Esophagus squamous epithelium (tissue), 4 donors: ENCODE measurements at regions not wholly inside any gene's neighbourhood (a gene's known extent, or its start where the extent isn't known, plus 50 kb on each side); places are given as distances from the start of the nearest gene placed in this dataset.

Experiments
- POLR2A ChIP-seq, 4 donors: fragments of 450-650 bp; IDR thresholded peaks; one replicate each; pipeline ENCODE4 v1.6.1; 2017; ENCODE audit warnings: antibody characterized with exemption in 4 of 4, mild to moderate bottlenecking in 4 of 4, moderate library complexity in 3 of 4
- TF ChIP-seq, protein P1 (sequence below), 6 experiments: fragments of 450-650 bp in 4 of 6; fragments of 200-600 bp in 2 of 6; sonication (generic) in 2 of 6; IDR thresholded peaks; one replicate each; pipeline ENCODE4 v1.5.1; 2016 to 2019; ENCODE audit warnings: antibody characterized with exemption in 6 of 6, mild to moderate bottlenecking in 4 of 6, moderate library complexity in 4 of 6

DNA sequence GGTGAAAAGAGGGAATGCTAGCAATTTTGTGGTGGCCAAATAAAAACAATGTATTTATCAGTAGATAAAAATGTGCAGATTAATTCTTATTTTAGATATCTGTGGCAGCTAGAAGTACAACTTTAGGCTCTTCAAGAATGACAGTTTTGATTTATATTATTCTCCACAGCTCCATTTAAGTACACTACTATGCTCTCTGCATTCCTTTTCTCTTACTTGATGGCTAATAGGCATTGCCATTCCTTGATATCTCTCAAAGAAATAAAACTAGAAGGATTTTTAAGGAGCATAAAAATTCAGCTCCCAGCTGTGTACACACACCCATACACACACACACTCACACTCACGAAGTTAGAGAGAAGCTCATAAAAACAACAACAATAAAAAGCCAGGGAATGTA is 59.4 kb upstream of the H2AZ1 start:
- TF ChIP-seq, protein P1, sequence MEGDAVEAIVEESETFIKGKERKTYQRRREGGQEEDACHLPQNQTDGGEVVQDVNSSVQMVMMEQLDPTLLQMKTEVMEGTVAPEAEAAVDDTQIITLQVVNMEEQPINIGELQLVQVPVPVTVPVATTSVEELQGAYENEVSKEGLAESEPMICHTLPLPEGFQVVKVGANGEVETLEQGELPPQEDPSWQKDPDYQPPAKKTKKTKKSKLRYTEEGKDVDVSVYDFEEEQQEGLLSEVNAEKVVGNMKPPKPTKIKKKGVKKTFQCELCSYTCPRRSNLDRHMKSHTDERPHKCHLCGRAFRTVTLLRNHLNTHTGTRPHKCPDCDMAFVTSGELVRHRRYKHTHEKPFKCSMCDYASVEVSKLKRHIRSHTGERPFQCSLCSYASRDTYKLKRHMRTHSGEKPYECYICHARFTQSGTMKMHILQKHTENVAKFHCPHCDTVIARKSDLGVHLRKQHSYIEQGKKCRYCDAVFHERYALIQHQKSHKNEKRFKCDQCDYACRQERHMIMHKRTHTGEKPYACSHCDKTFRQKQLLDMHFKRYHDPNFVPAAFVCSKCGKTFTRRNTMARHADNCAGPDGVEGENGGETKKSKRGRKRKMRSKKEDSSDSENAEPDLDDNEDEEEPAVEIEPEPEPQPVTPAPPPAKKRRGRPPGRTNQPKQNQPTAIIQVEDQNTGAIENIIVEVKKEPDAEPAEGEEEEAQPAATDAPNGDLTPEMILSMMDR (IDR thresholded peaks at IDR 0.05), result no peak
- no peak for TF ChIP-seq POLR2A (IDR thresholded peaks at IDR 0.05)
